H9 (cell line): ENCODE measurements at regions not wholly inside any gene's neighbourhood (a gene's known extent, or its start where the extent isn't known, plus 50 kb on each side); places are given as distances from the start of the nearest gene placed in this dataset.

Experiments used
- DNase-seq: peaks from one replicate; pipeline ENCODE4 v3.0.0-alpha.2; 2017
- H2AFZ ChIP-seq: one replicate; pipeline ENCODE4 v1.6.1; 2013; ENCODE audit warnings: mild to moderate bottlenecking, low read length, control low read depth, moderate library complexity
- H2AK5ac ChIP-seq: 2 replicates; pipeline ENCODE4 v1.6.1; 2013; ENCODE audit warnings: low read length, control low read depth, mixed read lengths; ENCODE audit not compliant: insufficient read length
- H2BK120ac ChIP-seq: one replicate; pipeline ENCODE4 v1.6.1; 2013; ENCODE audit warnings: low read depth, mild to moderate bottlenecking, low read length, control low read depth, inconsistent platforms; ENCODE audit not compliant: poor library complexity, severe bottlenecking
- H2BK12ac ChIP-seq: 2 replicates; pipeline ENCODE4 v1.6.1; 2013; ENCODE audit warnings: low read length, control low read depth, mixed read lengths, low read depth; ENCODE audit not compliant: insufficient read length
- H2BK15ac ChIP-seq: 2 replicates; pipeline ENCODE4 v1.6.1; 2013; ENCODE audit warnings: low read depth, low read length, control low read depth
- H2BK20ac ChIP-seq: one replicate; pipeline ENCODE4 v1.6.1; 2013; ENCODE audit warnings: low read depth, mild to moderate bottlenecking, low read length, control low read depth, inconsistent platforms; ENCODE audit not compliant: poor library complexity, severe bottlenecking
- H2BK5ac ChIP-seq: 2 replicates; pipeline ENCODE4 v1.6.1; 2013; ENCODE audit warnings: low read length, control low read depth, mixed read lengths; ENCODE audit not compliant: insufficient read length
- H3K14ac ChIP-seq: 2 replicates; pipeline ENCODE4 v1.6.1; 2013; ENCODE audit warnings: low read length, control low read depth; ENCODE audit not compliant: insufficient read depth
- H3K18ac ChIP-seq: 2 replicates; pipeline ENCODE4 v1.6.1; 2013; ENCODE audit warnings: low read depth, mild to moderate bottlenecking, mixed read lengths, low read length, control low read depth; ENCODE audit not compliant: insufficient read length
- H3K23ac ChIP-seq: 2 replicates; pipeline ENCODE4 v1.6.1; 2013; ENCODE audit warnings: low read length, control low read depth, mixed read lengths, low read depth; ENCODE audit not compliant: insufficient read length
- H3K23me2 ChIP-seq: 2 replicates; pipeline ENCODE4 v1.6.1; 2013; ENCODE audit warnings: low read depth, mild to moderate bottlenecking, mixed read lengths, low read length, control low read depth; ENCODE audit not compliant: insufficient read length, poor library complexity, severe bottlenecking
- H3K27ac ChIP-seq: 2 replicates; pipeline ENCODE4 v1.5.1; 2013; ENCODE audit warnings: low read length, control low read depth, mixed read lengths, low read depth; ENCODE audit not compliant: insufficient read length
- H3K27me3 ChIP-seq: 2 replicates; pipeline ENCODE4 v1.6.1; 2013; ENCODE audit warnings: low read length, control low read depth, inconsistent platforms; ENCODE audit not compliant: insufficient read depth
- H3K4ac ChIP-seq: 2 replicates; pipeline ENCODE4 v1.6.1; 2013; ENCODE audit warnings: low read depth, mild to moderate bottlenecking, control low read depth, inconsistent platforms, low read length, moderate library complexity
- H3K4me1 ChIP-seq: 2 replicates; pipeline ENCODE4 v1.6.1; 2013; ENCODE audit warnings: low read length, control low read depth, inconsistent platforms; ENCODE audit not compliant: insufficient read depth
- H3K4me2 ChIP-seq: 2 replicates; pipeline ENCODE4 v1.6.1; 2013; ENCODE audit warnings: low read length, control low read depth, mixed read lengths; ENCODE audit not compliant: insufficient read length, insufficient read depth
- H3K56ac ChIP-seq: 2 replicates; pipeline ENCODE4 v1.6.1; 2013; ENCODE audit warnings: low read depth, mild to moderate bottlenecking, mixed read lengths, low read length, control low read depth; ENCODE audit not compliant: insufficient read length
- H3K79me1 ChIP-seq: 2 replicates; pipeline ENCODE4 v1.6.1; 2013; ENCODE audit warnings: low read depth, mild to moderate bottlenecking, moderate library complexity, low read length, control low read depth, inconsistent platforms; ENCODE audit not compliant: insufficient read depth, poor library complexity, severe bottlenecking
- H3K79me2 ChIP-seq: 2 replicates; pipeline ENCODE4 v1.6.1; 2013; ENCODE audit warnings: low read length, control low read depth, inconsistent platforms; ENCODE audit not compliant: insufficient read depth
- H3K9ac ChIP-seq: 2 replicates; pipeline ENCODE4 v1.6.1; 2013; ENCODE audit warnings: low read length, control low read depth, mixed read lengths; ENCODE audit not compliant: insufficient read length; ENCODE audit errors: extremely low read depth
- H3K9me3 ChIP-seq: one replicate; pipeline ENCODE4 v1.6.1; 2013; ENCODE audit warnings: low read depth, low read length, inconsistent platforms; ENCODE audit not compliant: control insufficient read depth
- H3T11ph ChIP-seq: one replicate; pipeline ENCODE4 v1.6.1; 2013; ENCODE audit warnings: mild to moderate bottlenecking, low read length, control low read depth, inconsistent platforms
- H4K20me1 ChIP-seq: one replicate; pipeline ENCODE4 v1.6.1; 2013; ENCODE audit not compliant: control insufficient read depth, insufficient read length, insufficient read depth
- H4K5ac ChIP-seq: 2 replicates; pipeline ENCODE4 v1.6.1; 2013; ENCODE audit warnings: low read depth, mild to moderate bottlenecking, mixed read lengths, low read length, control low read depth; ENCODE audit not compliant: insufficient read length
- H4K8ac ChIP-seq: replicated peaks from 2 replicates; pipeline ENCODE4 v1.6.1; 2013; ENCODE audit warnings: low read length, control low read depth, mixed read lengths, low read depth; ENCODE audit not compliant: insufficient read length
- H4K91ac ChIP-seq: 2 replicates; pipeline ENCODE4 v1.6.1; 2013; ENCODE audit warnings: low read depth, mild to moderate bottlenecking, moderate library complexity, mixed read lengths, low read length, control low read depth; ENCODE audit not compliant: insufficient read length
- H3K27ac Mint-ChIP-seq, 3 experiments: 2 replicates in 2 of 3; 3 replicates in 1 of 3; pipeline ENCODE4 v1.8.0; 2020 to 2021; ENCODE audit warnings: mixed read lengths in 3 of 3, mild to moderate bottlenecking in 1 of 3, moderate library complexity in 1 of 3
- H3K27me3 Mint-ChIP-seq: 2 replicates; pipeline ENCODE4 v1.8.0; 2021; ENCODE audit warnings: low read depth, mild to moderate bottlenecking, moderate library complexity, mixed read lengths
- H3K36me3 Mint-ChIP-seq, 3 experiments: 2 replicates in 2 of 3; 3 replicates in 1 of 3; pipeline ENCODE4 v1.8.0; 2020 to 2021; ENCODE audit warnings: low read depth in 3 of 3, mixed read lengths in 3 of 3; ENCODE audit not compliant: insufficient read depth in 1 of 3
- H3K4me1 Mint-ChIP-seq, 2 experiments: 2 replicates each; pipeline ENCODE4 v1.8.0; 2020; ENCODE audit warnings: mixed read lengths in 2 of 2
- H3K4me3 Mint-ChIP-seq, 2 experiments: 2 replicates in 1 of 2; 3 replicates in 1 of 2; pipeline ENCODE4 v1.8.0; 2020 to 2021; ENCODE audit warnings: mild to moderate bottlenecking in 2 of 2, mixed read lengths in 2 of 2, moderate library complexity in 1 of 2
- H3K9me3 Mint-ChIP-seq, 2 experiments: 2 replicates in 1 of 2; 3 replicates in 1 of 2; pipeline ENCODE4 v1.8.0; 2020; ENCODE audit warnings: mild to moderate bottlenecking in 2 of 2, mixed read lengths in 2 of 2, moderate library complexity in 1 of 2
- WGBS: extraction: QIAGEN DNeasy Blood & Tissue Kit; methylation state at CpG from one replicate; pipeline ENCODE4 v1.1.7; 2013; ENCODE audit warnings: missing lambda C conversion rate, low lambda C conversion rate, mixed read lengths; ENCODE audit not compliant: insufficient read length; ENCODE audit errors: extremely low coverage; 5-methylcytosine and 5-hydroxymethylcytosine counted together
- TF ChIP-seq, protein P1 (sequence below): fragments of 200-600 bp; sonication (generic); conservative IDR thresholded peaks from 3 replicates; pipeline ENCODE4 v1.8.0; 2021; ENCODE audit warnings: antibody characterized with exemption, mild to moderate bottlenecking

DNA sequence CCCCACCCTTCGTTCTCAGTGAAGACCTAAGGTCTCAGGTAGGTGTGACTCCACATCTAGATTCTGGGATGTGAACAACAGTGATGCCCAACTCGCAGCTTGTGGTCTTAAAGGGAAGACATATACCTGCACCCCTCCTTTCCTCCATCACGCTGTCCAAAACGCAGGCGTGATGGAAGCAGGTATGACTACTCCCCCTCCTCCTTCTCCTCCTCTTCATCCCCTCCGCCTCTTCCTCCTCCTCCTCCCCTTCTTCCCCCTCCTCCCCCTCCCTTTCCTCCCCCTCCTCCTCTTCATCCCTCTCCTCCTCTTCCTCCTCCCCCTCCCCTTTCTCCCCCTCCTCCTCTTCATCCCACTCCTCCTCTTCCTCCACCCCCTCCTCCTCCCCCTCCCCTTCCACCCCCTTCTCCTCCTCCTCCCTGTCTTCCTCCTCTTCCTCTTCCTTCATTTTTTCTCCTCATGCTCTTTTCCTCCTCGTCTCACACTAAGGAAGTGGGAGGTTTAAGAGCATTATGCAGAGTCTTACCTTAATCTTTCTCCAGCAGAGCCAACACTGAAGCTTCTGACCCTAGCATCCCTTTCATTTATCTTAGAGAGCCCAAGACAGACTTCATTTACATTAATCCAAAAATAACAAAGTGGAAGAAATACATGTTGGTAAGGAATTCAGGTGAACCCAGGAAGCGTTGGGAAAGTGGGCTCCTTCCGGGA, 352.5 kb downstream of the FOXL1 start:
- H3K9me3 ChIP-seq: no peaks in the 10 kb centered on the region
- Mint-ChIP-seq H3K4me1 (peaks cover 7 to 12% of the 10 kb centered on the region in 2 experiments), H3K27ac (no peak overlapping the region), H3K36me3 (no peaks in the 10 kb centered on the region), H3K9me3 (no peaks in the 10 kb centered on the region), H3K27me3 (no peaks in the 10 kb centered on the region), H3K4me3 (no peak overlapping the region)
- no peak overlapping the region for H3K14ac ChIP-seq
- H4K5ac ChIP-seq: no peak overlapping the region
- no peaks in the 10 kb centered on the region for H3K79me1 ChIP-seq
- no peak overlapping the region for H2BK15ac ChIP-seq
- H3T11ph ChIP-seq: no peak overlapping the region
- H2BK120ac ChIP-seq: no peak overlapping the region
- H3K9ac ChIP-seq: no peak overlapping the region
- H4K8ac ChIP-seq: no peak overlapping the region
- no peak overlapping the region for H2BK12ac ChIP-seq
- peaks cover 4% of the 10 kb centered on the region for H4K20me1 ChIP-seq
- H2BK20ac ChIP-seq: no peak overlapping the region
- no peak overlapping the region for H3K23ac ChIP-seq
- no CpG with 5 or more reads among the region's 9 CpGs for WGBS
- H4K91ac ChIP-seq: no peak overlapping the region
- no peak overlapping the region for H2AK5ac ChIP-seq
- no peak overlapping the region for H3K18ac ChIP-seq
- H3K4me2 ChIP-seq: no peak overlapping the region
- no peaks in the 10 kb centered on the region for H3K79me2 ChIP-seq
- no peaks in the 10 kb centered on the region for H3K27me3 ChIP-seq
- H3K4me1 ChIP-seq: peaks cover 5% of the 10 kb centered on the region; the same call in 1 of the 2 replicates
- no peak overlapping the region for H3K56ac ChIP-seq
- H3K23me2 ChIP-seq: no peaks in the 10 kb centered on the region
- no peak overlapping the region for H2AFZ ChIP-seq
- H3K27ac ChIP-seq: no peak overlapping the region
- H3K4ac ChIP-seq: no peak overlapping the region
- TF ChIP-seq, protein P1, sequence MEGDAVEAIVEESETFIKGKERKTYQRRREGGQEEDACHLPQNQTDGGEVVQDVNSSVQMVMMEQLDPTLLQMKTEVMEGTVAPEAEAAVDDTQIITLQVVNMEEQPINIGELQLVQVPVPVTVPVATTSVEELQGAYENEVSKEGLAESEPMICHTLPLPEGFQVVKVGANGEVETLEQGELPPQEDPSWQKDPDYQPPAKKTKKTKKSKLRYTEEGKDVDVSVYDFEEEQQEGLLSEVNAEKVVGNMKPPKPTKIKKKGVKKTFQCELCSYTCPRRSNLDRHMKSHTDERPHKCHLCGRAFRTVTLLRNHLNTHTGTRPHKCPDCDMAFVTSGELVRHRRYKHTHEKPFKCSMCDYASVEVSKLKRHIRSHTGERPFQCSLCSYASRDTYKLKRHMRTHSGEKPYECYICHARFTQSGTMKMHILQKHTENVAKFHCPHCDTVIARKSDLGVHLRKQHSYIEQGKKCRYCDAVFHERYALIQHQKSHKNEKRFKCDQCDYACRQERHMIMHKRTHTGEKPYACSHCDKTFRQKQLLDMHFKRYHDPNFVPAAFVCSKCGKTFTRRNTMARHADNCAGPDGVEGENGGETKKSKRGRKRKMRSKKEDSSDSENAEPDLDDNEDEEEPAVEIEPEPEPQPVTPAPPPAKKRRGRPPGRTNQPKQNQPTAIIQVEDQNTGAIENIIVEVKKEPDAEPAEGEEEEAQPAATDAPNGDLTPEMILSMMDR: no peak
- no peak for DNase-seq
- no peak overlapping the region for H2BK5ac ChIP-seq
